A549 (cell line): ENCODE measurements at regions not wholly inside any gene's neighbourhood (a gene's known extent, or its start where the extent isn't known, plus 50 kb on each side); places are given as distances from the start of the nearest gene placed in this dataset.
A peak's percentile ranks its signal among the peaks of the same experiment; 100 is the strongest.

Experiments
- ATAC-seq, 2 experiments: fragments of 200-7000 bp in 1 of 2; fragments of >200 bp in 1 of 2; cut with Nextera tagmentation in 1 of 2; cut with Tn5 transposase in 1 of 2; 3 replicates each; pipeline versions ENCODE4 v1.8.0 to v1.9.1; 2018 to 2020; ENCODE audit warnings: mild to moderate bottlenecking in 1 of 2, moderate library complexity in 1 of 2
- CTCF ChIA-PET: fragments of 300-600 bp; sonication (Branson Sonifier 250); formaldehyde crosslinking; extraction: SDS; loops from one replicate; lab custom pipeline; 2021; ENCODE audit warnings: antibody characterized with exemption, inconsistent platforms; lab: Yijun Ruan, JAX
- POLR2A ChIA-PET: fragments of 350-600 bp; formaldehyde crosslinking; extraction: SDS; loops from one replicate; lab custom pipeline; 2021; ENCODE audit warnings: antibody characterized with exemption, inconsistent platforms; lab: Yijun Ruan, JAX
- DNase-seq, 2 experiments: peaks; one replicate each; pipeline versions ENCODE4 v3.0.0 to v3.0.0-alpha.2; 2011 to 2016; ENCODE audit warnings: low read depth in 1 of 2, low spot score in 1 of 2
- FAIRE-seq: peaks from 2 replicates; lab custom pipeline; 2011; peaks lifted over from hg19 to GRCh38; lab: Jason Lieb, UNC
- H3K27ac ChIP-seq, 2 experiments: fragments of >200 bp; sonication (Bioruptor Twin); formaldehyde crosslinking; 3 replicates each; pipeline ENCODE4 v1.5.1; 2016 to 2017
- H3K4me1 ChIP-seq: fragments of >200 bp; sonication (Bioruptor Twin); formaldehyde crosslinking; 3 replicates; pipeline ENCODE4 v1.6.1; 2016
- H3K4me2 ChIP-seq: fragments of >200 bp; sonication (Bioruptor Twin); formaldehyde crosslinking; 3 replicates; pipeline ENCODE4 v1.6.1; 2016
- H3K4me3 ChIP-seq: fragments of >200 bp; sonication (Bioruptor Twin); formaldehyde crosslinking; 3 replicates; pipeline ENCODE4 v1.5.1; 2016
- H3K9me3 ChIP-seq: fragments of >200 bp; sonication (Bioruptor Twin); formaldehyde crosslinking; 3 replicates; pipeline ENCODE4 v1.6.1; 2016
- BHLHE40 ChIP-seq: IDR thresholded peaks from 2 replicates; pipeline ENCODE4 v1.6.1; 2012; ENCODE audit warnings: low read depth, low read length, inconsistent platforms
- CBX8 ChIP-seq: fragments of 200-600 bp; sonication (generic); IDR thresholded peaks from 2 replicates; pipeline ENCODE4 v1.6.1; 2016
- CEBPB ChIP-seq, 2 experiments: fragments of >200 bp in 1 of 2; sonication (Bioruptor Twin) in 1 of 2; formaldehyde crosslinking in 1 of 2; IDR thresholded peaks; 2 replicates each; pipeline ENCODE4 v1.6.1; 2012 to 2016
- EHF ChIP-seq: fragments of 250-450 bp; sonication (Bioruptor Pico); IDR thresholded peaks from 2 replicates; pipeline ENCODE4 v1.5.0; 2020; ENCODE audit warnings: mild to moderate bottlenecking
- EHMT2 ChIP-seq: fragments of 200-600 bp; sonication (generic); IDR thresholded peaks from 2 replicates; pipeline ENCODE4 v1.6.1; 2016; ENCODE audit warnings: antibody characterized with exemption, low read depth, mild to moderate bottlenecking, moderate library complexity
- HES2 ChIP-seq: fragments of >200 bp; sonication (Bioruptor Twin); formaldehyde crosslinking; IDR thresholded peaks from 2 replicates; pipeline ENCODE4 v1.6.1; 2016
- HEYL ChIP-seq: fragments of 250-450 bp; sonication (Bioruptor Pico); IDR thresholded peaks from 2 replicates; pipeline ENCODE4 v1.8.0; 2021; ENCODE audit warnings: mild to moderate bottlenecking, moderate library complexity
- JUNB ChIP-seq: fragments of >200 bp; sonication (Bioruptor Twin); formaldehyde crosslinking; IDR thresholded peaks from 2 replicates; pipeline ENCODE4 v1.6.1; 2016
- KDM5A ChIP-seq: fragments of 200-600 bp; sonication (generic); IDR thresholded peaks from 2 replicates; pipeline ENCODE4 v1.6.1; 2016; ENCODE audit warnings: antibody characterized with exemption, mild to moderate bottlenecking
- MAFK ChIP-seq: fragments of 450-650 bp; IDR thresholded peaks from 2 replicates; pipeline ENCODE4 v1.6.1; 2014; ENCODE audit not compliant: partially characterized antibody
- RFX5 ChIP-seq: fragments of 450-650 bp; IDR thresholded peaks from 2 replicates; pipeline ENCODE4 v1.7.1; 2014; ENCODE audit warnings: antibody characterized with exemption, mild to moderate bottlenecking, moderate library complexity
- RNF2 ChIP-seq: fragments of 200-600 bp; sonication (generic); IDR thresholded peaks from 2 replicates; pipeline ENCODE4 v1.6.1; 2016; ENCODE audit warnings: low read depth, mild to moderate bottlenecking, antibody characterized with exemption, moderate library complexity, borderline replicate concordance
- ZC3H11A ChIP-seq: fragments of 450-650 bp; IDR thresholded peaks from 2 replicates; pipeline ENCODE4 v1.6.1; 2014; ENCODE audit warnings: antibody characterized with exemption, mild to moderate bottlenecking
- ZFP36 ChIP-seq: fragments of 450-650 bp; IDR thresholded peaks from 2 replicates; pipeline ENCODE4 v1.6.1; 2014; ENCODE audit warnings: borderline replicate concordance; ENCODE audit not compliant: partially characterized antibody
- WGBS: methylation state at CpG from one replicate; pipeline ENCODE4 v1.1.6; 2017; ENCODE audit errors: missing lambda C conversion rate; 5-methylcytosine and 5-hydroxymethylcytosine counted together
- TF ChIP-seq, protein P1 (sequence below): fragments of 200-600 bp; sonication (generic); IDR thresholded peaks from 2 replicates; pipeline ENCODE4 v1.6.1; 2016; ENCODE audit warnings: antibody characterized with exemption, mild to moderate bottlenecking, moderate library complexity
- TF ChIP-seq, protein P2 (sequence below): fragments of 250-450 bp; sonication (Bioruptor Pico); IDR thresholded peaks from 2 replicates; pipeline ENCODE4 v1.5.0; 2021; ENCODE audit warnings: mild to moderate bottlenecking, moderate library complexity, borderline replicate concordance
- TF ChIP-seq, protein P3 (sequence below): IDR thresholded peaks from 2 replicates; pipeline ENCODE4 v1.6.1; 2012

- ChIA-PET POLR2A (no interaction called here), CTCF (interaction anchor here (0.6 kb wide), 1 partner anchor 1472 kb away, joined by 3 read pairs; no protein-coding TSS in a partner anchor)
- no peak overlapping the region for H3K4me3 ChIP-seq
- 52% methylated on average over 7 of the region's 11 CpGs for WGBS
- H3K9me3 ChIP-seq = no peaks in the 10 kb centered on the region
- H3K4me1 ChIP-seq = no peaks in the 10 kb centered on the region
- no peak overlapping the region for H3K27ac ChIP-seq
- no peak for FAIRE-seq
- TF ChIP-seq ZFP36 = no peak
- no peak for ATAC-seq
- H3K4me2 ChIP-seq = no peak overlapping the region
- no peak for DNase-seq
Measured at GRCh38 chr22:49236541-49237075, 591.1 kb downstream of the BRD1 start.

- ATAC-seq = no peak
- WGBS = 9% methylated on average over 8 of the region's 13 CpGs
- peak in 1 of 2 experiments; percentile 29 for DNase-seq
- H3K4me2 ChIP-seq = no peak overlapping the region
- H3K4me1 ChIP-seq = no peaks in the 10 kb centered on the region
- no peaks in the 10 kb centered on the region for H3K9me3 ChIP-seq
- H3K4me3 ChIP-seq = no peak overlapping the region
- no peak for FAIRE-seq
- no peak overlapping the region for H3K27ac ChIP-seq
- CTCF ChIA-PET = interaction anchor here (0.7 kb wide), 1 partner anchor 121 kb away, joined by 3 read pairs; no protein-coding TSS in a partner anchor
- POLR2A ChIA-PET = interaction anchor here (0.6 kb wide), 1 partner anchor 1202 kb away, joined by 3 read pairs; no protein-coding TSS in a partner anchor
- no peak for TF ChIP-seq CEBPB (IDR thresholded peaks at IDR 0.05)
- no peak for TF ChIP-seq CBX8
- no peak for TF ChIP-seq EHF (CRISPR knock-in tag)
- TF ChIP-seq, protein P1, sequence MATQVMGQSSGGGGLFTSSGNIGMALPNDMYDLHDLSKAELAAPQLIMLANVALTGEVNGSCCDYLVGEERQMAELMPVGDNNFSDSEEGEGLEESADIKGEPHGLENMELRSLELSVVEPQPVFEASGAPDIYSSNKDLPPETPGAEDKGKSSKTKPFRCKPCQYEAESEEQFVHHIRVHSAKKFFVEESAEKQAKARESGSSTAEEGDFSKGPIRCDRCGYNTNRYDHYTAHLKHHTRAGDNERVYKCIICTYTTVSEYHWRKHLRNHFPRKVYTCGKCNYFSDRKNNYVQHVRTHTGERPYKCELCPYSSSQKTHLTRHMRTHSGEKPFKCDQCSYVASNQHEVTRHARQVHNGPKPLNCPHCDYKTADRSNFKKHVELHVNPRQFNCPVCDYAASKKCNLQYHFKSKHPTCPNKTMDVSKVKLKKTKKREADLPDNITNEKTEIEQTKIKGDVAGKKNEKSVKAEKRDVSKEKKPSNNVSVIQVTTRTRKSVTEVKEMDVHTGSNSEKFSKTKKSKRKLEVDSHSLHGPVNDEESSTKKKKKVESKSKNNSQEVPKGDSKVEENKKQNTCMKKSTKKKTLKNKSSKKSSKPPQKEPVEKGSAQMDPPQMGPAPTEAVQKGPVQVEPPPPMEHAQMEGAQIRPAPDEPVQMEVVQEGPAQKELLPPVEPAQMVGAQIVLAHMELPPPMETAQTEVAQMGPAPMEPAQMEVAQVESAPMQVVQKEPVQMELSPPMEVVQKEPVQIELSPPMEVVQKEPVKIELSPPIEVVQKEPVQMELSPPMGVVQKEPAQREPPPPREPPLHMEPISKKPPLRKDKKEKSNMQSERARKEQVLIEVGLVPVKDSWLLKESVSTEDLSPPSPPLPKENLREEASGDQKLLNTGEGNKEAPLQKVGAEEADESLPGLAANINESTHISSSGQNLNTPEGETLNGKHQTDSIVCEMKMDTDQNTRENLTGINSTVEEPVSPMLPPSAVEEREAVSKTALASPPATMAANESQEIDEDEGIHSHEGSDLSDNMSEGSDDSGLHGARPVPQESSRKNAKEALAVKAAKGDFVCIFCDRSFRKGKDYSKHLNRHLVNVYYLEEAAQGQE = no peak
- no peak for TF ChIP-seq HEYL
- TF ChIP-seq ZC3H11A = no peak
- no peak for TF ChIP-seq BHLHE40
- TF ChIP-seq HES2 = no peak
- TF ChIP-seq, protein P2, sequence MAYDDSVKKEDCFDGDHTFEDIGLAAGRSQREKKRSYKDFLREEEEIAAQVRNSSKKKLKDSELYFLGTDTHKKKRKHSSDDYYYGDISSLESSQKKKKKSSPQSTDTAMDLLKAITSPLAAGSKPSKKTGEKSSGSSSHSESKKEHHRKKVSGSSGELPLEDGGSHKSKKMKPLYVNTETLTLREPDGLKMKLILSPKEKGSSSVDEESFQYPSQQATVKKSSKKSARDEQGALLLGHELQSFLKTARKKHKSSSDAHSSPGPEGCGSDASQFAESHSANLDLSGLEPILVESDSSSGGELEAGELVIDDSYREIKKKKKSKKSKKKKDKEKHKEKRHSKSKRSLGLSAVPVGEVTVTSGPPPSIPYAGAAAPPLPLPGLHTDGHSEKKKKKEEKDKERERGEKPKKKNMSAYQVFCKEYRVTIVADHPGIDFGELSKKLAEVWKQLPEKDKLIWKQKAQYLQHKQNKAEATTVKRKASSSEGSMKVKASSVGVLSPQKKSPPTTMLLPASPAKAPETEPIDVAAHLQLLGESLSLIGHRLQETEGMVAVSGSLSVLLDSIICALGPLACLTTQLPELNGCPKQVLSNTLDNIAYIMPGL (CRISPR knock-in tag) = no peak
- no peak for TF ChIP-seq RFX5
- no peak for TF ChIP-seq JUNB
- no peak for TF ChIP-seq KDM5A
- no peak for TF ChIP-seq MAFK
- TF ChIP-seq RNF2 = no peak
- TF ChIP-seq, protein P3, sequence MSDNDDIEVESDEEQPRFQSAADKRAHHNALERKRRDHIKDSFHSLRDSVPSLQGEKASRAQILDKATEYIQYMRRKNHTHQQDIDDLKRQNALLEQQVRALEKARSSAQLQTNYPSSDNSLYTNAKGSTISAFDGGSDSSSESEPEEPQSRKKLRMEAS = no peak
- no peak for TF ChIP-seq EHMT2
Measured at GRCh38 chr22:49235463-49236300, 592.0 kb downstream of the BRD1 start.
